IMR-90 (cell line): ENCODE measurements at regions not wholly inside any gene's neighbourhood (a gene's known extent, or its start where the extent isn't known, plus 50 kb on each side); places are given as distances from the start of the nearest gene placed in this dataset.

Source experiments
- ATAC-seq: fragments of 200-7000 bp; cut with Tn5 transposase; 2 replicates; pipeline ENCODE4 v1.9.1; 2020; ENCODE audit warnings: low read depth, mild to moderate bottlenecking, moderate library complexity
- BruUV-seq: library from RNA; stranded (reverse); fragments of 400-500 nt; replicated peaks from 2 replicates; lab custom pipeline; 2021; lab: Mats Ljungman, UMichigan
- CTCF ChIA-PET: fragments of 300-600 bp; formaldehyde crosslinking; extraction: SDS; loops from one replicate; lab custom pipeline; 2021; ENCODE audit warnings: antibody characterized with exemption; lab: Yijun Ruan, JAX
- POLR2A ChIA-PET: fragments of 300-600 bp; sonication (Branson Sonifier 250); formaldehyde crosslinking; loops from one replicate; lab custom pipeline; 2022; ENCODE audit warnings: antibody characterized with exemption; ENCODE audit not compliant: unreplicated experiment; lab: Charles Lee
- DNase-seq: peaks from one replicate; pipeline ENCODE4 v3.0.0; 2013
- H2AFZ ChIP-seq: replicated peaks from 2 replicates; pipeline ENCODE3; 2013; ENCODE audit warnings: low read length, mild to moderate bottlenecking; ENCODE audit not compliant: poor library complexity
- H2AK5ac ChIP-seq: 2 replicates; pipeline ENCODE4 v1.6.1; 2013; ENCODE audit warnings: low read depth, low read length, inconsistent platforms
- H2AK9ac ChIP-seq: replicated peaks from 2 replicates; pipeline ENCODE3; 2013; ENCODE audit warnings: mild to moderate bottlenecking, low read depth, low read length, moderate library complexity; ENCODE audit not compliant: poor library complexity
- H2BK120ac ChIP-seq: 2 replicates; pipeline ENCODE4 v1.6.1; 2013; ENCODE audit warnings: low read depth, low read length, inconsistent platforms
- H2BK15ac ChIP-seq: 3 replicates; pipeline ENCODE4 v1.6.1; 2013; ENCODE audit warnings: low read depth, low read length, inconsistent platforms
- H2BK20ac ChIP-seq: 2 replicates; pipeline ENCODE4 v1.6.1; 2013; ENCODE audit warnings: low read depth, mild to moderate bottlenecking, inconsistent platforms, low read length, moderate library complexity
- H2BK5ac ChIP-seq: 2 replicates; pipeline ENCODE4 v1.6.1; 2013; ENCODE audit warnings: mild to moderate bottlenecking, low read depth, low read length, inconsistent platforms; ENCODE audit not compliant: poor library complexity, severe bottlenecking
- H3K14ac ChIP-seq: replicated peaks from 2 replicates; pipeline ENCODE4 v1.6.1; 2013; ENCODE audit warnings: low read depth, low read length, inconsistent platforms
- H3K18ac ChIP-seq: 2 replicates; pipeline ENCODE4 v1.6.1; 2013; ENCODE audit warnings: low read depth, low read length, control low read depth
- H3K23ac ChIP-seq: 2 replicates; pipeline ENCODE4 v1.6.1; 2013; ENCODE audit warnings: low read depth, low read length, inconsistent platforms
- H3K27ac ChIP-seq: 2 replicates; pipeline ENCODE4 v1.5.1; 2013; ENCODE audit warnings: mild to moderate bottlenecking, control low read depth, low read length; ENCODE audit not compliant: insufficient read depth
- H3K27me3 ChIP-seq: 2 replicates; pipeline ENCODE4 v1.6.1; 2013; ENCODE audit warnings: low read length; ENCODE audit not compliant: control insufficient read depth, insufficient read depth
- H3K36me3 ChIP-seq: 2 replicates; pipeline ENCODE4 v1.6.1; 2013; ENCODE audit warnings: low read length, mixed read lengths; ENCODE audit not compliant: control insufficient read depth, insufficient read depth
- H3K4ac ChIP-seq: 2 replicates; pipeline ENCODE4 v1.6.1; 2013; ENCODE audit warnings: low read depth, low read length, inconsistent platforms
- H3K4me1 ChIP-seq: 2 replicates; pipeline ENCODE4 v1.6.1; 2013; ENCODE audit warnings: low read length, mixed read lengths; ENCODE audit not compliant: control insufficient read depth, insufficient read depth
- H3K4me2 ChIP-seq: 2 replicates; pipeline ENCODE4 v1.6.1; 2013; ENCODE audit warnings: low read depth, mild to moderate bottlenecking, control low read depth, low read length, moderate library complexity
- H3K4me3 ChIP-seq: 2 replicates; pipeline ENCODE4 v1.5.1; 2013; ENCODE audit warnings: low read depth, mild to moderate bottlenecking, control low read depth, low read length, moderate library complexity; ENCODE audit not compliant: insufficient read depth
- H3K56ac ChIP-seq: 2 replicates; pipeline ENCODE4 v1.6.1; 2013; ENCODE audit warnings: low read length, inconsistent platforms; ENCODE audit not compliant: insufficient read depth; ENCODE audit errors: extremely low read depth
- H3K79me1 ChIP-seq, 2 experiments: 2 replicates each; pipeline ENCODE4 v1.6.1; 2013; ENCODE audit warnings: low read length in 2 of 2, inconsistent platforms in 1 of 2, low read depth in 1 of 2
- H3K9ac ChIP-seq: 2 replicates; pipeline ENCODE4 v1.6.1; 2013; ENCODE audit warnings: low read depth, low read length, control low read depth
- H3K9me1 ChIP-seq: 2 replicates; pipeline ENCODE4 v1.6.1; 2013; ENCODE audit warnings: low read length, inconsistent platforms; ENCODE audit not compliant: insufficient read depth
- H3K9me3 ChIP-seq: 2 replicates; pipeline ENCODE4 v1.6.1; 2013; ENCODE audit warnings: low read length; ENCODE audit not compliant: control insufficient read depth, insufficient read depth
- H4K20me1 ChIP-seq: 2 replicates; pipeline ENCODE4 v1.6.1; 2013; ENCODE audit warnings: low read length, inconsistent platforms; ENCODE audit not compliant: insufficient read depth
- H4K5ac ChIP-seq: 2 replicates; pipeline ENCODE4 v1.6.1; 2013; ENCODE audit warnings: mild to moderate bottlenecking, low read depth, low read length, control low read depth
- H4K8ac ChIP-seq, 2 experiments: 2 replicates each; pipeline ENCODE4 v1.6.1; 2013; ENCODE audit warnings: low read depth in 2 of 2, low read length in 2 of 2, control low read depth in 1 of 2, inconsistent platforms in 1 of 2
- H4K91ac ChIP-seq: 2 replicates; pipeline ENCODE4 v1.6.1; 2013; ENCODE audit warnings: low read depth, low read length, inconsistent platforms; ENCODE audit not compliant: insufficient read depth
- CEBPB ChIP-seq: IDR thresholded peaks from 2 replicates; pipeline ENCODE4 v1.6.1; 2012; ENCODE audit warnings: low read depth, low read length, improper control_type of control experiment
- CHD1 ChIP-seq: IDR thresholded peaks from 2 replicates; pipeline ENCODE4 v1.6.1; 2012; ENCODE audit warnings: low read depth, low read length, improper control_type of control experiment
- FOS ChIP-seq: fragments of 150-350 bp; IDR thresholded peaks from 2 replicates; pipeline ENCODE4 v1.6.1; 2016; ENCODE audit warnings: low read depth, low read length
- MAZ ChIP-seq: IDR thresholded peaks from 2 replicates; pipeline ENCODE4 v1.6.1; 2012; ENCODE audit warnings: low read depth, mild to moderate bottlenecking, low read length, improper control_type of control experiment, moderate library complexity, borderline replicate concordance
- MXI1 ChIP-seq: IDR thresholded peaks from 2 replicates; pipeline ENCODE4 v1.6.1; 2012; ENCODE audit warnings: low read depth, mild to moderate bottlenecking, low read length, moderate library complexity, borderline replicate concordance
- POLR2A ChIP-seq: IDR thresholded peaks from 2 replicates; pipeline ENCODE4 v1.6.1; 2012; ENCODE audit warnings: mild to moderate bottlenecking, low read depth, low read length
- RAD21 ChIP-seq: IDR thresholded peaks from 2 replicates; pipeline ENCODE4 v1.6.1; 2012; ENCODE audit warnings: low read length, improper control_type of control experiment
- RCOR1 ChIP-seq: IDR thresholded peaks from 2 replicates; pipeline ENCODE4 v1.6.1; 2012; ENCODE audit warnings: mild to moderate bottlenecking, low read length, improper control_type of control experiment; ENCODE audit not compliant: insufficient replicate concordance
- SMC3 ChIP-seq: fragments of 150-350 bp; IDR thresholded peaks from 2 replicates; pipeline ENCODE4 v1.6.1; 2016; ENCODE audit warnings: low read depth, mild to moderate bottlenecking, antibody characterized with exemption, low read length, moderate library complexity
- WGBS, 2 experiments: methylation state at CpG; one replicate each; pipeline versions ENCODE4 v1.1.5 to v1.1.7; 2013; ENCODE audit warnings: missing lambda C conversion rate in 2 of 2; ENCODE audit not compliant: insufficient read length in 1 of 2; ENCODE audit errors: extremely low coverage in 2 of 2; 5-methylcytosine and 5-hydroxymethylcytosine counted together
- dilution Hi-C: fragments of 300-500 bp; cut with HindIII; formaldehyde crosslinking; loops from one replicate; pipeline ENCODE4 v1.14.3; 2018; ENCODE audit warnings: low sequenced_read_pairs; ENCODE audit not compliant: unreplicated experiment
- in situ Hi-C: fragments of 300-500 bp; cut with MboI; formaldehyde crosslinking; loops from 3 replicates; pipeline ENCODE4 v1.14.3; 2019; ENCODE audit warnings: low sequenced_read_pairs, inconsistent platforms, mixed read lengths
- intact Hi-C: fragments of 100-400 bp; cut with micrococcal nuclease; formaldehyde crosslinking; loops from 2 replicates; pipeline ENCODE4 v1.10.0; 2022
- TF ChIP-seq, protein P1 (sequence below): fragments of 150-350 bp; IDR thresholded peaks from 2 replicates; pipeline ENCODE4 v1.6.1; 2017; ENCODE audit warnings: mild to moderate bottlenecking, antibody characterized with exemption, low read length, low read depth
- TF ChIP-seq, protein P2 (sequence below): fragments of 150-350 bp; IDR thresholded peaks from 2 replicates; pipeline ENCODE4 v1.6.1; 2016; ENCODE audit warnings: low read depth, mild to moderate bottlenecking, low read length, moderate library complexity, borderline replicate concordance
- TF ChIP-seq, protein P3 (sequence below): conservative IDR thresholded peaks from 2 replicates; pipeline ENCODE4 v1.5.1; 2012; ENCODE audit warnings: mild to moderate bottlenecking, low read depth, low read length, improper control_type of control experiment

DNA sequence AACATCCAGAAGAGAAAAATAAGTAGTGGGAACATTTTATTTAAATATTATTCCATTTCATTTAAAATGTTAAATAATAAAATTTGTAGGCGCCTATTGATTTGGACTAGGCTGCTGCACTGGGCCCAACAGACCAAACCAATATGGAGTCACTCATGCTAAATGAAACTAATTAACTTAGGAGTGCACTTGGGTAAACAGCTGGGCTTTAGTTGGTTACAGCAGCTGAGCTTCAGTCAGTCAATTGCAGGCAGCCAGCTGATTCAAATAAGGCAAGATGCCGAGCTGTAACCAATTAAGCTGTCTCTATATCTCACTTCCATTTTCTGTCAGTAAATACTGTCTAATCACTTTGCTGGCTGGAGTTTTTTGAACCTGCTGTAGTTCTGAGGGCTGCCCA, 102.1 kb upstream of the WDR11 start:
- Histone ChIP-seq H2BK120ac (no peak overlapping the region), H3K4me1 (no peaks in the 10 kb centered on the region), H2AFZ (no peak overlapping the region), H3K27me3 (no peaks in the 10 kb centered on the region), H3K14ac (no peak overlapping the region), H4K8ac (no peak overlapping the region), H3K4me3 (no peak overlapping the region), H3K4me2 (no peak overlapping the region), H2AK5ac (no peak overlapping the region), H3K9me3 (no peaks in the 10 kb centered on the region), H3K9ac (no peak overlapping the region), H4K20me1 (no peaks in the 10 kb centered on the region), H3K27ac (no peak overlapping the region), H3K56ac (no peak overlapping the region), H3K9me1 (no peaks in the 10 kb centered on the region), H4K5ac (no peak overlapping the region), H2BK5ac (no peak overlapping the region), H3K18ac (no peak overlapping the region), H2BK15ac (no peak overlapping the region), H3K79me1 (no peaks in the 10 kb centered on the region), H3K4ac (no peak overlapping the region), H2BK20ac (no peak overlapping the region), H2AK9ac (no peak overlapping the region), H3K36me3 (no peaks in the 10 kb centered on the region), H4K91ac (no peak overlapping the region), H3K23ac (no peak overlapping the region)
- ChIA-PET POLR2A (no interaction called here), CTCF (no interaction called here)
- TF ChIP-seq, protein P1, sequence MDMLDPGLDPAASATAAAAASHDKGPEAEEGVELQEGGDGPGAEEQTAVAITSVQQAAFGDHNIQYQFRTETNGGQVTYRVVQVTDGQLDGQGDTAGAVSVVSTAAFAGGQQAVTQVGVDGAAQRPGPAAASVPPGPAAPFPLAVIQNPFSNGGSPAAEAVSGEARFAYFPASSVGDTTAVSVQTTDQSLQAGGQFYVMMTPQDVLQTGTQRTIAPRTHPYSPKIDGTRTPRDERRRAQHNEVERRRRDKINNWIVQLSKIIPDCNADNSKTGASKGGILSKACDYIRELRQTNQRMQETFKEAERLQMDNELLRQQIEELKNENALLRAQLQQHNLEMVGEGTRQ = no peak
- TF ChIP-seq CHD1 (no peak), MXI1 (no peak), MAZ (no peak), POLR2A (no peak), RCOR1 (no peak), FOS (no peak), RAD21 (no peak), CEBPB (no peak), SMC3 (no peak)
- TF ChIP-seq, protein P2, sequence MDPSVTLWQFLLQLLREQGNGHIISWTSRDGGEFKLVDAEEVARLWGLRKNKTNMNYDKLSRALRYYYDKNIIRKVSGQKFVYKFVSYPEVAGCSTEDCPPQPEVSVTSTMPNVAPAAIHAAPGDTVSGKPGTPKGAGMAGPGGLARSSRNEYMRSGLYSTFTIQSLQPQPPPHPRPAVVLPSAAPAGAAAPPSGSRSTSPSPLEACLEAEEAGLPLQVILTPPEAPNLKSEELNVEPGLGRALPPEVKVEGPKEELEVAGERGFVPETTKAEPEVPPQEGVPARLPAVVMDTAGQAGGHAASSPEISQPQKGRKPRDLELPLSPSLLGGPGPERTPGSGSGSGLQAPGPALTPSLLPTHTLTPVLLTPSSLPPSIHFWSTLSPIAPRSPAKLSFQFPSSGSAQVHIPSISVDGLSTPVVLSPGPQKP = no peak
- TF ChIP-seq, protein P3, sequence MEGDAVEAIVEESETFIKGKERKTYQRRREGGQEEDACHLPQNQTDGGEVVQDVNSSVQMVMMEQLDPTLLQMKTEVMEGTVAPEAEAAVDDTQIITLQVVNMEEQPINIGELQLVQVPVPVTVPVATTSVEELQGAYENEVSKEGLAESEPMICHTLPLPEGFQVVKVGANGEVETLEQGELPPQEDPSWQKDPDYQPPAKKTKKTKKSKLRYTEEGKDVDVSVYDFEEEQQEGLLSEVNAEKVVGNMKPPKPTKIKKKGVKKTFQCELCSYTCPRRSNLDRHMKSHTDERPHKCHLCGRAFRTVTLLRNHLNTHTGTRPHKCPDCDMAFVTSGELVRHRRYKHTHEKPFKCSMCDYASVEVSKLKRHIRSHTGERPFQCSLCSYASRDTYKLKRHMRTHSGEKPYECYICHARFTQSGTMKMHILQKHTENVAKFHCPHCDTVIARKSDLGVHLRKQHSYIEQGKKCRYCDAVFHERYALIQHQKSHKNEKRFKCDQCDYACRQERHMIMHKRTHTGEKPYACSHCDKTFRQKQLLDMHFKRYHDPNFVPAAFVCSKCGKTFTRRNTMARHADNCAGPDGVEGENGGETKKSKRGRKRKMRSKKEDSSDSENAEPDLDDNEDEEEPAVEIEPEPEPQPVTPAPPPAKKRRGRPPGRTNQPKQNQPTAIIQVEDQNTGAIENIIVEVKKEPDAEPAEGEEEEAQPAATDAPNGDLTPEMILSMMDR = no peak
- no CpG with 5 or more reads among the region's 2 CpGs for WGBS, 2 experiments
- in situ Hi-C loops = no loop called here
- intact Hi-C loops = no loop called here
- ATAC-seq = no peak
- no TSS peak for BruUV-seq
- no peak for DNase-seq
- dilution Hi-C loops = no loop called here
